ENCODE measurements at regions not wholly inside any gene's neighbourhood (a gene's known extent, or its start where the extent isn't known, plus 50 kb on each side); places are given as distances from the start of the nearest gene placed in this dataset.

GRCh38 chr7:411677-412312 lies 107.9 kb downstream of the PDGFA start:
- TF ChIP-seq CTCF (IDR thresholded peaks at IDR 0.05; ENCODE audit: borderline replicate concordance, extremely low read depth, low read length, poor library complexity, severe bottlenecking), result no peak
- TF ChIP-seq EZH2 (IDR thresholded peaks at IDR 0.05; ENCODE audit: borderline replicate concordance, low read depth, low read length, severe bottlenecking), result no peak
- no peak for DNase-seq
- Histone ChIP-seq H3K4me3 (ENCODE audit: low read depth in 1 of 2, low read length in 2 of 2) (no peak overlapping the region), H4K20me1 (ENCODE audit: insufficient read depth, low read length) (no peaks in the 10 kb centered on the region), H3K27me3 (ENCODE audit: insufficient read depth, low read length, poor library complexity) (no peaks in the 10 kb centered on the region), H3K9ac (ENCODE audit: low read depth, low read length) (no peak overlapping the region), H2AFZ (ENCODE audit: low read depth, low read length) (no peak overlapping the region), H3K79me2 (ENCODE audit: insufficient read depth, low read length) (no peaks in the 10 kb centered on the region), H3K4me1 (ENCODE audit: insufficient read depth, low read length) (no peaks in the 10 kb centered on the region), H3K36me3 (ENCODE audit: insufficient read depth, low read length) (no peaks in the 10 kb centered on the region), H3K27ac (ENCODE audit: low read length) (no peak overlapping the region), H3K4me2 (ENCODE audit: insufficient read depth, low read length) (no peak overlapping the region), H3K9me3 (ENCODE audit: insufficient read depth, low read length, severe bottlenecking) (no peaks in the 10 kb centered on the region)
- no peak for ATAC-seq (ENCODE audit: insufficient read depth, low read depth)

GRCh38 chr7:412313-412710 lies 107.3 kb downstream of the PDGFA start:
- Histone ChIP-seq H3K79me2 (ENCODE audit: insufficient read depth, low read length) (no peaks in the 10 kb centered on the region), H3K27ac (ENCODE audit: low read length) (no peak overlapping the region), H3K36me3 (ENCODE audit: insufficient read depth, low read length) (no peaks in the 10 kb centered on the region), H4K20me1 (ENCODE audit: insufficient read depth, low read length) (no peaks in the 10 kb centered on the region), H3K4me1 (ENCODE audit: insufficient read depth, low read length) (no peaks in the 10 kb centered on the region), H3K4me3 (ENCODE audit: low read depth in 1 of 2, low read length in 2 of 2) (no peak overlapping the region), H2AFZ (ENCODE audit: low read depth, low read length) (no peak overlapping the region), H3K9me3 (ENCODE audit: insufficient read depth, low read length, severe bottlenecking) (peaks cover 1% of the 10 kb centered on the region), H3K27me3 (ENCODE audit: insufficient read depth, low read length, poor library complexity) (no peaks in the 10 kb centered on the region), H3K9ac (ENCODE audit: low read depth, low read length) (no peak overlapping the region), H3K4me2 (ENCODE audit: insufficient read depth, low read length) (no peak overlapping the region)
- TF ChIP-seq EZH2 (IDR thresholded peaks at IDR 0.05; ENCODE audit: borderline replicate concordance, low read depth, low read length, severe bottlenecking) (no peak), CTCF (IDR thresholded peaks at IDR 0.05; ENCODE audit: borderline replicate concordance, extremely low read depth, low read length, poor library complexity, severe bottlenecking) (no peak)
- ATAC-seq (ENCODE audit: insufficient read depth, low read depth) (no peak), DNase-seq (no peak)

- no peak for ATAC-seq (ENCODE audit: insufficient read depth, low read depth)
- no peak overlapping the region for H3K4me3 ChIP-seq (ENCODE audit: low read depth in 1 of 2, low read length in 2 of 2)
These were observed 104.7 kb downstream of the PDGFA start for GRCh38 chr7:414681-415560.

More at GRCh38 chr7:414681-415560, 104.7 kb downstream of the PDGFA start:
- no peak overlapping the region for H3K27ac ChIP-seq (ENCODE audit: low read length)
- no peaks in the 10 kb centered on the region for H3K4me1 ChIP-seq (ENCODE audit: insufficient read depth, low read length)
- H3K4me2 ChIP-seq (ENCODE audit: insufficient read depth, low read length), result no peak overlapping the region
- H3K9ac ChIP-seq (ENCODE audit: low read depth, low read length), result no peak overlapping the region
- no peak overlapping the region for H2AFZ ChIP-seq (ENCODE audit: low read depth, low read length)
- H3K36me3 ChIP-seq (ENCODE audit: insufficient read depth, low read length), result no peaks in the 10 kb centered on the region
- H3K79me2 ChIP-seq (ENCODE audit: insufficient read depth, low read length), result no peaks in the 10 kb centered on the region
- peaks cover 18% of the 10 kb centered on the region for H3K9me3 ChIP-seq (ENCODE audit: insufficient read depth, low read length, severe bottlenecking)
- no peaks in the 10 kb centered on the region for H4K20me1 ChIP-seq (ENCODE audit: insufficient read depth, low read length)
- no peak for DNase-seq
- no peaks in the 10 kb centered on the region for H3K27me3 ChIP-seq (ENCODE audit: insufficient read depth, low read length, poor library complexity)
- no peak for TF ChIP-seq CTCF (IDR thresholded peaks at IDR 0.05; ENCODE audit: borderline replicate concordance, extremely low read depth, low read length, poor library complexity, severe bottlenecking)
- TF ChIP-seq EZH2 (IDR thresholded peaks at IDR 0.05; ENCODE audit: borderline replicate concordance, low read depth, low read length, severe bottlenecking), result no peak
